Fibroblast of villous mesenchyme (primary cell): ENCODE measurements at regions not wholly inside any gene's neighbourhood (a gene's known extent, or its start where the extent isn't known, plus 50 kb on each side); places are given as distances from the start of the nearest gene placed in this dataset.
"Not testable (repeated sequence)": the region's sequence is repeated elsewhere in the genome, so short reads cannot be mapped to it uniquely, and the experiment has no call there.

Experiments used
- DNase-seq: peaks from one replicate; pipeline ENCODE4 v3.0.0-alpha.2; 2010; ENCODE audit warnings: low read depth
- H3K4me3 ChIP-seq: 2 replicates; pipeline ENCODE4 v1.5.1; 2011; ENCODE audit warnings: low read depth, mild to moderate bottlenecking, low read length
- TF ChIP-seq, protein P1 (sequence below): IDR thresholded peaks from 2 replicates; pipeline ENCODE4 v1.5.1; 2012; ENCODE audit warnings: low read depth, mild to moderate bottlenecking, low read length; ENCODE audit not compliant: insufficient read depth

DNA sequence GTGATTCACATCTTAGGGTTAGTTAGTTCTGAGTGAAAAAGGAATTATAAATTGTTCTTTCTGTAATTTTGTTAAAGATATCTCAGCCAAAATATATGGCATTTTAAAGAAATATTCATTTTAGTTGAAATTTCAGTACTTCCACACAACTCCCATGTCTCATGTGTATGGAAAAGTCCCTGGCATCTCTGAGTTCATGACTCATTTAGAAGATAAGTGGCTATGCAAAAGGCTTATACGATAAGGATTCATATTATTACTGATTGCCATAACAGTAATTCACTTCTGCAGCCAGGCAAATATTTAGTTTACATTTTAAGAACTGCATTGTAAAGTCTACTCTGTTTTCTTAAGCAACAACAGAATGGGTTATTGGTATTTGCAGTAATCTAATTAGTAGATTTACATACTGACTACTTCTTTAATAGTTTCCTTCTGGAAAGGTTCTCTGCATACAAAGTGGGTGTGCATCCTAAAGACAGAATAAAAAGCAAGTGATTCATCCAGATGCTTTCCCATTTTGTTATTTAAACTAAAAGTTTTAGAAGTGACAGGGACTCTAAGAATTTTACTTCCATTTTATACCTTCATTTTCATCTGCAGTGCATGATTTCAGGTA, 682.4 kb upstream of the PABPC4L start:
- TF ChIP-seq, protein P1, sequence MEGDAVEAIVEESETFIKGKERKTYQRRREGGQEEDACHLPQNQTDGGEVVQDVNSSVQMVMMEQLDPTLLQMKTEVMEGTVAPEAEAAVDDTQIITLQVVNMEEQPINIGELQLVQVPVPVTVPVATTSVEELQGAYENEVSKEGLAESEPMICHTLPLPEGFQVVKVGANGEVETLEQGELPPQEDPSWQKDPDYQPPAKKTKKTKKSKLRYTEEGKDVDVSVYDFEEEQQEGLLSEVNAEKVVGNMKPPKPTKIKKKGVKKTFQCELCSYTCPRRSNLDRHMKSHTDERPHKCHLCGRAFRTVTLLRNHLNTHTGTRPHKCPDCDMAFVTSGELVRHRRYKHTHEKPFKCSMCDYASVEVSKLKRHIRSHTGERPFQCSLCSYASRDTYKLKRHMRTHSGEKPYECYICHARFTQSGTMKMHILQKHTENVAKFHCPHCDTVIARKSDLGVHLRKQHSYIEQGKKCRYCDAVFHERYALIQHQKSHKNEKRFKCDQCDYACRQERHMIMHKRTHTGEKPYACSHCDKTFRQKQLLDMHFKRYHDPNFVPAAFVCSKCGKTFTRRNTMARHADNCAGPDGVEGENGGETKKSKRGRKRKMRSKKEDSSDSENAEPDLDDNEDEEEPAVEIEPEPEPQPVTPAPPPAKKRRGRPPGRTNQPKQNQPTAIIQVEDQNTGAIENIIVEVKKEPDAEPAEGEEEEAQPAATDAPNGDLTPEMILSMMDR = no peak
- DNase-seq = no peak
- H3K4me3 ChIP-seq = no peak overlapping the region

DNA sequence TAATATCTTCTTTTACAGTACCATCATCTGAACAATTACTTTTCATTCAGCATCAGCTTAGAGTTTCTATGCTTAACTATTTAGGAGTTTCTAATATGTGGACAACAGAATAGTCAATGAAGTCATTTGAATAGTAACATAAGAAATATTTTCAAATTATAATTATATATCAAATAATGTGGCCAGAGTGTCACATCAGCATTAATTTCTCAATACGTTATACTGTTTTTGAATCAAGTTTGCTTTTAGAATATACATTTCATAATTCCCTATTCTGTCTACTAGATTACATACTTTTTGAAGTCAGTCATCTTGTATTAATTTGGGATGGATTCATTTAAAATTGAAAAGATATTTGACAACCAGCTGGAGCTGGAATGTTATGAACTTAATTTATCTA, 677.4 kb upstream of the PABPC4L start:
- no peak overlapping the region for H3K4me3 ChIP-seq
- DNase-seq = no peak
- TF ChIP-seq, protein P1 = no peak

DNA sequence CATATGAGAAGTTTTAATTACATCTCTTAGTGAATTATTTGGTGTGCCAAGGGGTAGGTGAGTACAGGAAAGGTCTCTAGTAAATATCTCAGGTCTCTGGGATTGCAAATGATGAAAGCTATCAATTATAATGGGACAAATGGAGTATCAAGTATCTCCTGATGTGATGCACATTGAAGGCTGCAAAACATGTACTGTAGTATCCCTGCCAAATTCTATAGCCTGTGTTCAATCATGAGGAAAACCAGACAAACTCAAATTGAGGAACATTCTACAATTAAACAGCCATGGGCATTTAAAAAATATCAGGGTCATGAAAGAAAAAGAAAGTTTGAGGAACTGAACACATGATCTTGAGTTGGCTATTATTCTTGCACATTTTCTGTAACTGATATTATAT, 665.4 kb upstream of the PABPC4L start:
- no peak for DNase-seq
- TF ChIP-seq, protein P1 = no peak
- H3K4me3 ChIP-seq = no peak overlapping the region

DNA sequence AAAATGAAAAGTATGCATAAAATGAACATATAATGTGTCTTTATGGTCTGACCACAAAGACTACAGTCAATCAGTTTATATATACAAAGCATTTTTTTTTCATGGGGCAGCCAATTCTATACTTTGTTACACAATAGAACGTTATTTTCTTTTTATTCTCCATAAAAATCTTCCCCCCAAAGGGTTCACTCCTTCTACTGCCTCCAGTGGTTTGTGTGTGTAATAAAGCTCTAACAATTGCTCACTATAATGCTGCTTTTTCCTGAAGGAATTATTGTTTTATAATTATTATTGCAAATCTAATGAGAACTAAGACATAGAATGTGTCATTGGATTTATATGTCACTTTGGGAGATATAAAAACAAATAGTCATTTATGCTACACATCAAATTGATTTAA, 664.1 kb upstream of the PABPC4L start:
- no peak overlapping the region for H3K4me3 ChIP-seq
- TF ChIP-seq, protein P1 = no peak
- DNase-seq = no peak

DNA sequence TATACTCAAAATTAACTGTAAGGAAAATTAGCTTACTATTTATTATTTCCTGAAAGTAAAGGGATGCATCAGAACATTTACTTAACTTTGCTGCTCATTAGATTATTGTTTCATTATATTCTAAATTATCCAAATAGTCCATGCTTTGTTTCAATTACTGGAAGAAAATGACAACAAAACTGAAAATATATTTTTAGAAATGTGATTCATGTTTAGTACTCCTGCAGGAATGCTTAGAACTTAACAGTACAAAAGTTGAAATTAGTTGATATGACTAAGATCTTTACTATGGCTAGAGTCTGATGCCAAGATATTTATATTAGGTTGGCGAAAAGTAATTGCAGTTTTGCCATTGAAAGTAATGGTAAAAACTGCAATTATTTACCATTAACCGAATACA, 660.5 kb upstream of the PABPC4L start:
- TF ChIP-seq, protein P1 = no peak
- no peak for DNase-seq
- no peak overlapping the region for H3K4me3 ChIP-seq

DNA sequence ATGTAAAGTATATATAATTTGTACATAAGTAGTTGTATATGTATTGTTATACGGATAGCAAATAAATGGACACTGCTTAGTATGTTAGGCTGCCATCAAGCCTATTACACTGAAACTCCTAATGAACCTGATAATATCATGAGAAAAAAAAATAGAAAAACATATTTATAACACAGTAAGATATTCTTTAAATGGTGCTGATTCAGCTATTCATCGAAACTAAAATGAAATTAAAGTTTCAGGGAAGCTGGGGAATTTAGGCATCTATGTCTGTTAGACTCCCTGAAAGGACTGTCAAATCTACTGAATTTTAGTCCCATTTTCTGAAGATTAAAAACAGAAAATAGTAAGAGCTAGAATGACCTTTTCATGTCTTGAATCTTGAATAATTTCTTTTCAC, 647.1 kb upstream of the PABPC4L start:
- no peak for DNase-seq
- TF ChIP-seq, protein P1 = no peak
- H3K4me3 ChIP-seq = no peak overlapping the region

DNA sequence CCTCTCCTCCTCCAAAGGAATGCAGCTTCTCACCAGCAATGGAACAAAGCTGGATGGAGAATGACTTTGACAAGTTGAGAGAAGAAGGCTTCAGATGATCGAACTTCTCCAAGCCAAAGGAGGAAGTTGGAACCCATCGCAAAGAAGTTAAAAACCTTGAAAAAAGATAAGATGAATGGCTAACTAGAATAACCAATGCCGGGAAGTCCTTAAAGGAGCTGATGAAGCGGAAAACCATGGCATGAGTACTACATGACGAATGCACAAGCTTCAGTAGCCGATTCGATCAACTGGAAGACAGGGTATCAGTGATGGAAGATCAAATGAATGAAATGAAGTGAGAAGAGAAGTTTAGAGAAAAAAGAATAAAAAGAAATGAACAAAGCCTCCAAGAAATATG, 629.2 kb upstream of the PABPC4L start:
- not testable (repeated sequence) for DNase-seq, H3K4me3 ChIP-seq
